NB4 (cell line): ENCODE measurements at regions not wholly inside any gene's neighbourhood (a gene's known extent, or its start where the extent isn't known, plus 50 kb on each side); places are given as distances from the start of the nearest gene placed in this dataset.

ENCODE experiments used
- POLR2A ChIP-seq: IDR thresholded peaks from 2 replicates; pipeline ENCODE4 v1.6.1; 2011; ENCODE audit warnings: mild to moderate bottlenecking; ENCODE audit not compliant: insufficient read length; ENCODE audit errors: extremely low read depth
- TF ChIP-seq, protein P1 (sequence below): IDR thresholded peaks from one replicate; pipeline ENCODE4 v1.5.1; 2012; ENCODE audit warnings: low read depth, low read length

DNA sequence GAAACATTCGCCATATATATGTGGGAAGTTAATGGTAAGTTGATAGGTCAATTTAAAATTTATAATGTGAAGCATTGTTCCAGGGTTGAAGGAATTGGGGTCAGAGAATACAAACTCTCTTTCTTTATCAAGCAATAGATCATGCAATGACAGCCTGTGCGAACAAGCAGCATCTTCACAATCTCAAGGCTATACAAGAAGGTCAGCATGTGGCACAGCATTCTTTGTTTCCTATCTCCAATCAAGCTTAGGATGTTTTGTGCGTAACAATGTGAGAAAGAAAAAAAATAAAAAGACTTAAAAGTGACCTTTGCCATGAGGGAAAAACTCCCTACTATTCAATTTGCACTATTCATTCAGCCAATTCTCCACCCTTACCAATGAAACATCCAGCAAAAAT is 288.1 kb upstream of the NECTIN3 start:
- TF ChIP-seq, protein P1, sequence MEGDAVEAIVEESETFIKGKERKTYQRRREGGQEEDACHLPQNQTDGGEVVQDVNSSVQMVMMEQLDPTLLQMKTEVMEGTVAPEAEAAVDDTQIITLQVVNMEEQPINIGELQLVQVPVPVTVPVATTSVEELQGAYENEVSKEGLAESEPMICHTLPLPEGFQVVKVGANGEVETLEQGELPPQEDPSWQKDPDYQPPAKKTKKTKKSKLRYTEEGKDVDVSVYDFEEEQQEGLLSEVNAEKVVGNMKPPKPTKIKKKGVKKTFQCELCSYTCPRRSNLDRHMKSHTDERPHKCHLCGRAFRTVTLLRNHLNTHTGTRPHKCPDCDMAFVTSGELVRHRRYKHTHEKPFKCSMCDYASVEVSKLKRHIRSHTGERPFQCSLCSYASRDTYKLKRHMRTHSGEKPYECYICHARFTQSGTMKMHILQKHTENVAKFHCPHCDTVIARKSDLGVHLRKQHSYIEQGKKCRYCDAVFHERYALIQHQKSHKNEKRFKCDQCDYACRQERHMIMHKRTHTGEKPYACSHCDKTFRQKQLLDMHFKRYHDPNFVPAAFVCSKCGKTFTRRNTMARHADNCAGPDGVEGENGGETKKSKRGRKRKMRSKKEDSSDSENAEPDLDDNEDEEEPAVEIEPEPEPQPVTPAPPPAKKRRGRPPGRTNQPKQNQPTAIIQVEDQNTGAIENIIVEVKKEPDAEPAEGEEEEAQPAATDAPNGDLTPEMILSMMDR, result no peak
- no peak for TF ChIP-seq POLR2A
